ENCODE measurements at regions not wholly inside any gene's neighbourhood (a gene's known extent, or its start where the extent isn't known, plus 50 kb on each side); places are given as distances from the start of the nearest gene placed in this dataset.

GRCh38 chr18:66735933-66736332 is 132.0 kb upstream of the CDH19 start:
- no peak for DNase-seq (ENCODE audit: low spot score)

- DNase-seq (ENCODE audit: low spot score), result no peak
These were observed 130.6 kb upstream of the CDH19 start for GRCh38 chr18:66734451-66734850.

- no peak for DNase-seq (ENCODE audit: low spot score)
These were observed 128.0 kb upstream of the CDH19 start for GRCh38 chr18:66731890-66732289.

- peak; percentile 64 for DNase-seq (ENCODE audit: low spot score)
These were observed 125.8 kb upstream of the CDH19 start for GRCh38 chr18:66729442-66730239.

- no peak for DNase-seq (ENCODE audit: low spot score)
These were observed 125.1 kb upstream of the CDH19 start for GRCh38 chr18:66728951-66729350.

- DNase-seq (ENCODE audit: low spot score), result no peak
These were observed 124.1 kb upstream of the CDH19 start for GRCh38 chr18:66727991-66728390.

GRCh38 chr18:66724664-66725356 is 120.9 kb upstream of the CDH19 start:
- no peak for DNase-seq (ENCODE audit: low spot score)

GRCh38 chr18:66722671-66723070 is 118.8 kb upstream of the CDH19 start:
- DNase-seq (ENCODE audit: low spot score), result no peak

GRCh38 chr18:66708646-66709045 is 104.8 kb upstream of the CDH19 start:
- no peak for DNase-seq (ENCODE audit: low spot score)

GRCh38 chr18:66707473-66707872 is 103.6 kb upstream of the CDH19 start:
- DNase-seq (ENCODE audit: low spot score), result no peak

GRCh38 chr18:66695281-66695680 is 91.4 kb upstream of the CDH19 start:
- DNase-seq (ENCODE audit: low spot score), result no peak

GRCh38 chr18:66694852-66695251 is 91.0 kb upstream of the CDH19 start:
- no peak for DNase-seq (ENCODE audit: low spot score)

- no peak for DNase-seq (ENCODE audit: low spot score)
These were observed 83.7 kb upstream of the CDH19 start for GRCh38 chr18:66687635-66688034.

- DNase-seq (ENCODE audit: low spot score), result peak; percentile 63
These were observed 79.0 kb upstream of the CDH19 start for GRCh38 chr18:66682855-66683322.

- no peak for DNase-seq (ENCODE audit: low spot score)
These were observed 72.8 kb upstream of the CDH19 start for GRCh38 chr18:66676699-66677098.

GRCh38 chr18:66674286-66674685 is 70.4 kb upstream of the CDH19 start:
- DNase-seq (ENCODE audit: low spot score), result no peak

- no peak for DNase-seq (ENCODE audit: low spot score)
These were observed 64.8 kb upstream of the CDH19 start for GRCh38 chr18:66668706-66669105.

GRCh38 chr18:66662632-66663031 is 58.7 kb upstream of the CDH19 start:
- no peak for DNase-seq (ENCODE audit: low spot score)

GRCh38 chr18:66655407-66655806 is 51.5 kb upstream of the CDH19 start:
- DNase-seq (ENCODE audit: low spot score), result no peak

Measured in putamen (tissue), 1 donor.